Heart left ventricle (tissue), 16 donors: ENCODE measurements at regions not wholly inside any gene's neighbourhood (a gene's known extent, or its start where the extent isn't known, plus 50 kb on each side); places are given as distances from the start of the nearest gene placed in this dataset.

Experiments used
- ATAC-seq, 4 donors: fragments of 200-7000 bp; cut with Tn5 transposase; one replicate each; pipeline ENCODE4 v1.9.1; 2020 to 2022; ENCODE audit warnings: moderate library complexity in 4 of 4, mild to moderate bottlenecking in 3 of 4, moderate number of reproducible peaks in 1 of 4
- DNase-seq, 5 donors: peaks; one replicate each; pipeline ENCODE4 v3.0.0-alpha.2; 2020
- H3K27ac ChIP-seq, 12 donors: fragments of 200-600 bp; sonication (generic) in 4 of 12; one replicate each; pipeline versions ENCODE4 v1.5.0 to v1.8.0; 2016 to 2022; ENCODE audit warnings: mild to moderate bottlenecking in 2 of 12
- H3K27me3 ChIP-seq, 9 donors: fragments of 200-600 bp; sonication (generic) in 2 of 9; one replicate each; pipeline versions ENCODE4 v1.5.1 to v1.8.0; 2016 to 2022; ENCODE audit warnings: mild to moderate bottlenecking in 3 of 9
- H3K36me3 ChIP-seq, 9 donors: fragments of 200-600 bp; sonication (generic) in 2 of 9; one replicate each; pipeline versions ENCODE4 v1.5.0 to v1.8.0; 2018 to 2022; ENCODE audit warnings: mild to moderate bottlenecking in 2 of 9
- H3K4me1 ChIP-seq, 12 donors: fragments of 200-600 bp; sonication (generic) in 4 of 12; one replicate each; pipeline versions ENCODE4 v1.5.0 to v1.8.0; 2016 to 2022; ENCODE audit warnings: mild to moderate bottlenecking in 3 of 12
- H3K4me3 ChIP-seq, 12 donors: fragments of 200-600 bp; sonication (generic) in 4 of 12; one replicate each; pipeline versions ENCODE4 v1.5.0 to v1.8.0; 2017 to 2022; ENCODE audit warnings: mild to moderate bottlenecking in 9 of 12, moderate library complexity in 4 of 12
- H3K9me3 ChIP-seq, 12 donors: fragments of 200-600 bp; sonication (generic) in 4 of 12; one replicate each; pipeline versions ENCODE4 v1.5.0 to v1.8.0; 2016 to 2022; ENCODE audit warnings: mild to moderate bottlenecking in 1 of 12
- POLR2A ChIP-seq, 2 donors: fragments of 450-650 bp; IDR thresholded peaks; one replicate each; pipeline ENCODE4 v1.6.1; 2017; ENCODE audit warnings: antibody characterized with exemption in 2 of 2, mild to moderate bottlenecking in 2 of 2, moderate library complexity in 2 of 2
- WGBS, 4 donors: extraction: QIAGEN DNeasy Blood & Tissue Kit in 2 of 4; methylation state at CpG; one replicate each; pipeline versions ENCODE4 v1.1.5 to v1.1.7; 2013 to 2018; 5-methylcytosine and 5-hydroxymethylcytosine counted together
- intact Hi-C, 10 donors: fragments of 100-400 bp; cut with DNase I; formaldehyde crosslinking; loops; one replicate each; pipeline versions ENCODE4 v1.11.1 to v1.14.2; 2022
- TF ChIP-seq, protein P1 (sequence below), 12 donors: fragments of 200-600 bp; sonication (generic) in 4 of 12; IDR thresholded peaks; one replicate each; pipeline versions ENCODE4 v1.5.0 to v1.8.0; 2018 to 2022; ENCODE audit warnings: antibody characterized with exemption in 12 of 12, mild to moderate bottlenecking in 5 of 12
- donor health status: ischemic (EF 13 %, LVEDD 7.1; RV severe dilation, severe dysfunction).
- donor health status: healthy with polysubstance abuse.
- donor health status: DM: no; HTN: yes; CAD: no.
- donor health status: DM: no; HTN: no; CAD: no.
- donor health status: ischemic (EF 25% LVEDD 6.9; RV normal size, moderate dysfunction).
- donor health status: ischemic (EF 25% LVEDD 5.7; RV mildly dilated, moderate dysfunction).
- donor health status: healthy.
- donor health status: DM: yes; HTN: yes; CAD: no.
- donor health status: ischemic (EF 35%, LVEDD 5.7; RV mildly dilated, moderate dysfunction).
- donor health status: nonischemic (EF 11% LVEDD 7.7; RV severe dilation, severe dysfunction).
- donor health status: DM: yes; HTN: yes; CAD: no.
- donor health status: PGD.
- donor health status: ischemic (EF 29% LVEDD 5.4; RV normal size, mild dysfunction).
- donor health status: nonischemic (EF 23%, LVEDD 6.1; RV moderate dilation, normal function).

DNA sequence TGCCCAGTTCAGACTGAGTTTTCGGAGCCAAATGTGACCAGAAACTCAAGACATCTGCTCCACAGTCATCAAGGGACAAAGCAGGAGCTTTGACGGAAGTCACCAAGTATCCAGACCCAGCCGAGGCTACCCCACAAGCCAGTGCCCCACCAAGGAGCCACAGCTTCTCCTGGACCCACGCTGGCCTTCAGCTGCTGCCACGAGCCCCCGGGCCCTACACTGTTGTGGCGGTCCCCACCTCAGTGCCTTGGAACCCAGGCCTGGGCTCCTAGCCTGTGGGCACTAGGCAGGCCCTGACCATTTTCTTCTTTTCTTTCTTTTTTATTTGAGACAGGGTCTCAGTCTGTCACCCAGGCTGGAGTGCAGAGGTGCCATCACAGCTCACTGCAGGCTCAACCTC, 82.1 kb upstream of the NKX1-1 start:
- intact Hi-C loops, result no loop called here
- ATAC-seq (no peak), DNase-seq (no peak)
- 80 to 87% (median 85%) methylated on average over 7 of the region's 7 CpGs for WGBS, 4 donors
- Histone ChIP-seq H3K4me1 (no peaks in the 10 kb centered on the region), H3K27ac (no peak overlapping the region), H3K36me3 (no peaks in the 10 kb centered on the region), H3K4me3 (no peak overlapping the region), H3K27me3 (peaks cover 10 to 56% (median 28%) of the 10 kb centered on the region in 9 donors), H3K9me3 (peaks cover 0 to 28% (median 15%) of the 10 kb centered on the region in 12 donors)
- TF ChIP-seq, protein P1, sequence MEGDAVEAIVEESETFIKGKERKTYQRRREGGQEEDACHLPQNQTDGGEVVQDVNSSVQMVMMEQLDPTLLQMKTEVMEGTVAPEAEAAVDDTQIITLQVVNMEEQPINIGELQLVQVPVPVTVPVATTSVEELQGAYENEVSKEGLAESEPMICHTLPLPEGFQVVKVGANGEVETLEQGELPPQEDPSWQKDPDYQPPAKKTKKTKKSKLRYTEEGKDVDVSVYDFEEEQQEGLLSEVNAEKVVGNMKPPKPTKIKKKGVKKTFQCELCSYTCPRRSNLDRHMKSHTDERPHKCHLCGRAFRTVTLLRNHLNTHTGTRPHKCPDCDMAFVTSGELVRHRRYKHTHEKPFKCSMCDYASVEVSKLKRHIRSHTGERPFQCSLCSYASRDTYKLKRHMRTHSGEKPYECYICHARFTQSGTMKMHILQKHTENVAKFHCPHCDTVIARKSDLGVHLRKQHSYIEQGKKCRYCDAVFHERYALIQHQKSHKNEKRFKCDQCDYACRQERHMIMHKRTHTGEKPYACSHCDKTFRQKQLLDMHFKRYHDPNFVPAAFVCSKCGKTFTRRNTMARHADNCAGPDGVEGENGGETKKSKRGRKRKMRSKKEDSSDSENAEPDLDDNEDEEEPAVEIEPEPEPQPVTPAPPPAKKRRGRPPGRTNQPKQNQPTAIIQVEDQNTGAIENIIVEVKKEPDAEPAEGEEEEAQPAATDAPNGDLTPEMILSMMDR (IDR thresholded peaks at IDR 0.05), result no peak
- TF ChIP-seq POLR2A (IDR thresholded peaks at IDR 0.05), result no peak

DNA sequence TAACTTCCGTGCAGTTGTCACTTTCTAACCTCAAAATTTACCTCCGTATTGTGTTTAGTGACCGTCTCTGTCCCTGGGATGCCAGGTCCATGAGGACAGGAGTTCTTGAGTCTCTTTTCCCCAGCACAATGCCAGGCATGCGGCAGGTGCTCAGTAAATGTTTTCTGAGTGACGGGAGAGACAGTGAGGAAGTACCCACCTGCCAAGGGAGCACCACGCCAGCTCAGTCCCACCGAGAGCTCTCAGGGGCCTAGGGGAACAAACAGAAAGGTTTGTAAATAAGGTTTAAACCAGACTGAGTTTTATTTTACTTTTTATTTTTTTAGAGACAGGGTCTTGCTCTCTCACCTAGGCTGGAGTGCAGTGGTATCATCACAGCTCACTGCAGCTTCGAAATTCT, 81.5 kb upstream of the NKX1-1 start:
- H3K4me1 ChIP-seq, result no peaks in the 10 kb centered on the region
- H3K9me3 ChIP-seq, result peaks cover 0 to 34% (median 17%) of the 10 kb centered on the region in 12 donors
- no peak overlapping the region for H3K4me3 ChIP-seq
- ATAC-seq, result no peak
- TF ChIP-seq POLR2A (IDR thresholded peaks at IDR 0.05), result no peak
- TF ChIP-seq, protein P1 (IDR thresholded peaks at IDR 0.05), result no peak
- H3K27me3 ChIP-seq, result peaks cover 10 to 50% (median 22%) of the 10 kb centered on the region in 9 donors
- 84 to 88% (median 86%) methylated on average over 8 of the region's 8 CpGs for WGBS, 4 donors
- intact Hi-C loops, result no loop called here
- H3K36me3 ChIP-seq, result no peaks in the 10 kb centered on the region
- DNase-seq, result peak in 2 of 5 donors; percentile 4 to 9
- H3K27ac ChIP-seq, result no peak overlapping the region

DNA sequence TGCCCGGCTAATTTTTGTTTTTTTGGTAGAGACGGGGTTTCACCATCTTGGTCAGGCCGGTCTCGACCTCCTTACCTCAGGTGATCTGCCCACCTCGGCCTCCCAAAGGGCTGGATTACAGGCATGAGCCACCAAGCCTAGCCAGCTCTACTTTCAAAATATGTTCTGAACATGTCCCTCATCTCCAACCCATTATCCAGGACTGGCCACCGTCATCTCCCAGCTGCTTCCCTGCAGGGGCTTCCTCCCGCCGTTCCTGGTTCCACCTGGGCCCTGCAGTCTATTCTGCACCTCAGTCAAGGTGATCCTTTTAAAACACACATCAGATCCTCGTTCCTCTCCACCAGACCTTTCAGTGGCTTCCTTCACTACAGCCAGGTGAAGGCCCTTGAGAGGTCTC, 80.9 kb upstream of the NKX1-1 start:
- ATAC-seq (no peak), DNase-seq (peak in 2 of 5 donors; percentile 1 to 11)
- TF ChIP-seq, protein P1 (IDR thresholded peaks at IDR 0.05), result no peak
- TF ChIP-seq POLR2A (IDR thresholded peaks at IDR 0.05), result no peak
- Histone ChIP-seq H3K4me1 (no peaks in the 10 kb centered on the region), H3K9me3 (peaks cover 0 to 40% (median 21%) of the 10 kb centered on the region in 12 donors), H3K36me3 (no peaks in the 10 kb centered on the region), H3K27ac (no peak overlapping the region), H3K4me3 (no peak overlapping the region), H3K27me3 (peaks cover 10 to 44% (median 19%) of the 10 kb centered on the region in 9 donors)
- intact Hi-C loops, result no loop called here
- 84 to 89% (median 88%) methylated on average over 9 of the region's 9 CpGs for WGBS, 4 donors

DNA sequence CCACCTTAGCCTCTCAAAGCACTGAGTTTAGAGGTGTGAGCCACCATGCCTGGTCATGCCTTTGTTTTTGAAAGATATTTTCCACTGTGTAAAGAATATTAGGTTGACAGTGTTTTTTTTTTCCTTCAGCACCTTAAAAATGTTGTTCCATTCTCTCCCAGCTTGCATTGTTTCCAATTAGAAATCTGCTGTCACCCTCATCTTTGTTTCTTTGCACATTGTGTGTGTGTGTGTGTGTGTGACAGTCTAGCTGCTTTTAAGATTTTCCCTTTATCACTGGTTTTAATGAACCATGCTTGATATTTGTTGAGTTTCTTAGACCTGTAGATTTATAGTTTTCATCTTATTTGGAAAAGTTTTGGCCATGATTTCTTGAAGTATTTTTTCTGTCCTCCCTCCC, 79.0 kb upstream of the NKX1-1 start:
- no peaks in the 10 kb centered on the region for H3K36me3 ChIP-seq
- intact Hi-C loops, result no loop called here
- H3K4me3 ChIP-seq, result no peak overlapping the region
- H3K27me3 ChIP-seq, result peaks cover 0 to 26% (median 11%) of the 10 kb centered on the region in 9 donors
- peaks cover 0 to 58% (median 36%) of the 10 kb centered on the region in 12 donors for H3K9me3 ChIP-seq
- TF ChIP-seq, protein P1 (IDR thresholded peaks at IDR 0.05), result no peak
- TF ChIP-seq POLR2A (IDR thresholded peaks at IDR 0.05), result no peak
- ATAC-seq, result no peak
- no peak overlapping the region for H3K27ac ChIP-seq
- H3K4me1 ChIP-seq, result no peaks in the 10 kb centered on the region
- no peak for DNase-seq
